Liver (tissue), 8 donors: ENCODE measurements at regions not wholly inside any gene's neighbourhood (a gene's known extent, or its start where the extent isn't known, plus 50 kb on each side); places are given as distances from the start of the nearest gene placed in this dataset.

ENCODE experiments used
- DNase-seq: peaks from one replicate; pipeline ENCODE4 v3.0.0-alpha.2; 2017; ENCODE audit warnings: low spot score
- H3K27ac ChIP-seq, 2 donors: one replicate each; pipeline ENCODE4 v1.7.0; 2013; ENCODE audit warnings: inconsistent platforms in 2 of 2, low read length in 2 of 2, control low read depth in 1 of 2, low read depth in 1 of 2, mild to moderate bottlenecking in 1 of 2
- H3K27me3 ChIP-seq, 4 donors: one replicate each; pipeline versions ENCODE4 v1.6.1 to v1.7.0; 2013; ENCODE audit warnings: low read length in 3 of 4, inconsistent platforms in 1 of 4, mild to moderate bottlenecking in 1 of 4, moderate library complexity in 1 of 4; ENCODE audit not compliant: control insufficient read depth in 4 of 4, insufficient read depth in 4 of 4
- H3K36me3 ChIP-seq, 4 donors: one replicate each; pipeline versions ENCODE4 v1.6.1 to v1.7.0; 2013; ENCODE audit warnings: low read length in 3 of 4, mild to moderate bottlenecking in 3 of 4, low read depth in 1 of 4, moderate library complexity in 1 of 4; ENCODE audit not compliant: control insufficient read depth in 4 of 4, insufficient read depth in 3 of 4
- H3K4me1 ChIP-seq, 4 donors: one replicate each; pipeline versions ENCODE4 v1.6.1 to v1.7.0; 2013; ENCODE audit warnings: low read length in 3 of 4, mild to moderate bottlenecking in 3 of 4, moderate library complexity in 1 of 4; ENCODE audit not compliant: control insufficient read depth in 4 of 4, insufficient read depth in 4 of 4
- H3K4me3 ChIP-seq, 3 donors: one replicate each; pipeline versions ENCODE4 v1.6.1 to v1.7.0; 2013; ENCODE audit warnings: low read length in 3 of 3, control low read depth in 1 of 3, low read depth in 1 of 3, mild to moderate bottlenecking in 1 of 3
- H3K9ac ChIP-seq, 2 donors: one replicate each; pipeline ENCODE4 v1.7.0; 2013; ENCODE audit warnings: low read length in 2 of 2, mild to moderate bottlenecking in 2 of 2, moderate library complexity in 2 of 2, control low read depth in 1 of 2, low read depth in 1 of 2
- H3K9me3 ChIP-seq, 4 donors: one replicate each; pipeline versions ENCODE4 v1.6.1 to v1.7.0; 2013; ENCODE audit warnings: low read length in 3 of 4; ENCODE audit not compliant: control insufficient read depth in 4 of 4
- EGR1 ChIP-seq, 2 donors: IDR thresholded peaks; 2 replicates each; pipeline ENCODE4 v1.6.1; 2016 to 2018; ENCODE audit warnings: antibody characterized with exemption in 2 of 2, low read depth in 2 of 2
- FOXA1 ChIP-seq: IDR thresholded peaks from 2 replicates; pipeline ENCODE4 v1.6.1; 2016; ENCODE audit warnings: antibody characterized with exemption
- FOXA2 ChIP-seq: IDR thresholded peaks from 2 replicates; pipeline ENCODE4 v1.6.1; 2016; ENCODE audit warnings: antibody characterized with exemption
- GABPA ChIP-seq, 2 donors: IDR thresholded peaks in 1 of 2; conservative IDR thresholded peaks in 1 of 2; 2 replicates each; pipeline ENCODE4 v1.6.1; 2016; ENCODE audit warnings: antibody characterized with exemption in 2 of 2, mild to moderate bottlenecking in 1 of 2, moderate library complexity in 1 of 2
- HNF4A ChIP-seq, 2 donors: conservative IDR thresholded peaks; 2 replicates each; pipeline ENCODE4 v1.6.1; 2016; ENCODE audit warnings: antibody characterized with exemption in 2 of 2, mild to moderate bottlenecking in 2 of 2
- HNF4G ChIP-seq: IDR thresholded peaks from 2 replicates; pipeline ENCODE4 v1.6.1; 2016; ENCODE audit warnings: antibody characterized with exemption
- JUND ChIP-seq, 2 donors: IDR thresholded peaks; 2 replicates each; pipeline ENCODE4 v1.6.1; 2016; ENCODE audit warnings: antibody characterized with exemption in 2 of 2
- NR2F2 ChIP-seq: IDR thresholded peaks from 2 replicates; pipeline ENCODE4 v1.6.1; 2016; ENCODE audit warnings: antibody characterized with exemption
- RAD21 ChIP-seq, 2 donors: IDR thresholded peaks; 2 replicates each; pipeline ENCODE4 v1.6.1; 2016; ENCODE audit warnings: antibody characterized with exemption in 2 of 2, mild to moderate bottlenecking in 2 of 2
- RXRA ChIP-seq, 2 donors: IDR thresholded peaks; 2 replicates each; pipeline ENCODE4 v1.6.1; 2017 to 2018; ENCODE audit warnings: antibody characterized with exemption in 2 of 2, mild to moderate bottlenecking in 1 of 2
- SP1 ChIP-seq: IDR thresholded peaks from 2 replicates; pipeline ENCODE4 v1.6.1; 2018; ENCODE audit warnings: antibody characterized with exemption, mild to moderate bottlenecking
- TAF1 ChIP-seq: conservative IDR thresholded peaks from 2 replicates; pipeline ENCODE4 v1.6.1; 2016; ENCODE audit warnings: antibody characterized with exemption, mild to moderate bottlenecking
- YY1 ChIP-seq: IDR thresholded peaks from 2 replicates; pipeline ENCODE4 v1.6.1; 2016; ENCODE audit warnings: antibody characterized with exemption, mild to moderate bottlenecking
- WGBS: extraction: QIAGEN DNeasy Blood & Tissue Kit; methylation state at CpG from one replicate; pipeline ENCODE4 v1.1.7; 2013; 5-methylcytosine and 5-hydroxymethylcytosine counted together
- TF ChIP-seq, protein P1 (sequence below): IDR thresholded peaks from 2 replicates; pipeline ENCODE4 v1.6.1; 2016; ENCODE audit warnings: antibody characterized with exemption
- TF ChIP-seq, protein P2 (sequence below): fragments of 150-350 bp; IDR thresholded peaks from 2 replicates; pipeline ENCODE4 v1.5.1; 2017; ENCODE audit warnings: improper control_type of control experiment, low read depth, low read length; ENCODE audit not compliant: missing input control
- TF ChIP-seq, protein P3 (sequence below): IDR thresholded peaks from 2 replicates; pipeline ENCODE4 v1.6.1; 2016; ENCODE audit warnings: antibody characterized with exemption
- TF ChIP-seq, protein P4 (sequence below): IDR thresholded peaks from 2 replicates; pipeline ENCODE4 v1.6.1; 2016; ENCODE audit warnings: antibody characterized with exemption, mild to moderate bottlenecking
- TF ChIP-seq, protein P5 (sequence below): IDR thresholded peaks from 2 replicates; pipeline ENCODE4 v1.6.1; 2016; ENCODE audit warnings: antibody characterized with exemption
- donor health status: healthy.
- donor health status: healthy.
- donor health status: healthy.
- donor health status: healthy.
- donor health status: healthy.

DNA sequence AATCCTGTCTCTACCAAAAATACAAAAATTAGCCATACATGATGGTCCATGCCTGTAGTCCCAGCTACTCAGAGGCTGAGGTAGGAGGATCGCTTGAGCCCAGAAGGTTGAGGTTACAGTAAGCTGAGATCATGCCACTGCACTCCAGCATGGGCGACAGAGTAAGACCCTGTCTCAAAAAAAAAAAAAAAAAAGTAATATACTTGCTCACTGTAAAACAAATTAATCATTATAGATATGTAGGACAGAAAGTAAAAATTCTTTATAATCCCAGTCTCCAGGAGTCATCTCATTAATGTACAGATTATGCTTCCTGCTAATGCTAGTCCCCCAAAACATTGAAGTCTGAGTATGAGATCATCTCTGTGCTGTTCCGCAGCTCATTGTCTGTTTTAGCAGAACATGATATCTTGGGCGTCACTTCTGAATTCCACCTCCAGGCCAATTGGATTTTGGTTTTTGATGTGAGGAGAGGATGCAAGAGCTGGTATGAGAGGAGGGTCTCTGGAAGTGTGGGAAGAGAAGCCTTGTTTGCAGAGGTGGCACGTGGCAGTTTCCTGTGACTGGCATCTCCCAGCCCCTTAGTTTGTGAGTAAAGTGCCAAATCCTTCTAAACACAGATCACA, 75.4 kb upstream of the NPAS1 start:
- 72% methylated on average over 5 of the region's 5 CpGs for WGBS
- Histone ChIP-seq H3K27me3 (no peaks in the 10 kb centered on the region), H3K27ac (peak overlapping the region; percentile 79 to 91), H3K4me1 (peaks cover 19 to 58% (median 53%) of the 10 kb centered on the region in 4 donors), H3K9me3 (no peaks in the 10 kb centered on the region), H3K4me3 (no peak overlapping the region), H3K9ac (no peak overlapping the region), H3K36me3 (peaks cover 0 to 3% (median 2%) of the 10 kb centered on the region in 4 donors)
- DNase-seq = no peak
- TF ChIP-seq FOXA1 (no peak), RXRA (IDR thresholded peaks at IDR 0.05) (no peak), GABPA (IDR thresholded peaks at IDR 0.05 in 1 of 2, conservative IDR thresholded peaks at IDR 0.05 in 1 of 2) (no peak), YY1 (no peak), HNF4G (no peak), HNF4A (conservative IDR thresholded peaks at IDR 0.05) (no peak), JUND (IDR thresholded peaks at IDR 0.05) (no peak), EGR1 (IDR thresholded peaks at IDR 0.05; ENCODE audit: low read depth in 2 of 2) (no peak), TAF1 (no peak)
- TF ChIP-seq, protein P1, sequence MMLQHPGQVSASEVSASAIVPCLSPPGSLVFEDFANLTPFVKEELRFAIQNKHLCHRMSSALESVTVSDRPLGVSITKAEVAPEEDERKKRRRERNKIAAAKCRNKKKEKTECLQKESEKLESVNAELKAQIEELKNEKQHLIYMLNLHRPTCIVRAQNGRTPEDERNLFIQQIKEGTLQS = no peak
- TF ChIP-seq, protein P2, sequence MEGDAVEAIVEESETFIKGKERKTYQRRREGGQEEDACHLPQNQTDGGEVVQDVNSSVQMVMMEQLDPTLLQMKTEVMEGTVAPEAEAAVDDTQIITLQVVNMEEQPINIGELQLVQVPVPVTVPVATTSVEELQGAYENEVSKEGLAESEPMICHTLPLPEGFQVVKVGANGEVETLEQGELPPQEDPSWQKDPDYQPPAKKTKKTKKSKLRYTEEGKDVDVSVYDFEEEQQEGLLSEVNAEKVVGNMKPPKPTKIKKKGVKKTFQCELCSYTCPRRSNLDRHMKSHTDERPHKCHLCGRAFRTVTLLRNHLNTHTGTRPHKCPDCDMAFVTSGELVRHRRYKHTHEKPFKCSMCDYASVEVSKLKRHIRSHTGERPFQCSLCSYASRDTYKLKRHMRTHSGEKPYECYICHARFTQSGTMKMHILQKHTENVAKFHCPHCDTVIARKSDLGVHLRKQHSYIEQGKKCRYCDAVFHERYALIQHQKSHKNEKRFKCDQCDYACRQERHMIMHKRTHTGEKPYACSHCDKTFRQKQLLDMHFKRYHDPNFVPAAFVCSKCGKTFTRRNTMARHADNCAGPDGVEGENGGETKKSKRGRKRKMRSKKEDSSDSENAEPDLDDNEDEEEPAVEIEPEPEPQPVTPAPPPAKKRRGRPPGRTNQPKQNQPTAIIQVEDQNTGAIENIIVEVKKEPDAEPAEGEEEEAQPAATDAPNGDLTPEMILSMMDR = no peak

DNA sequence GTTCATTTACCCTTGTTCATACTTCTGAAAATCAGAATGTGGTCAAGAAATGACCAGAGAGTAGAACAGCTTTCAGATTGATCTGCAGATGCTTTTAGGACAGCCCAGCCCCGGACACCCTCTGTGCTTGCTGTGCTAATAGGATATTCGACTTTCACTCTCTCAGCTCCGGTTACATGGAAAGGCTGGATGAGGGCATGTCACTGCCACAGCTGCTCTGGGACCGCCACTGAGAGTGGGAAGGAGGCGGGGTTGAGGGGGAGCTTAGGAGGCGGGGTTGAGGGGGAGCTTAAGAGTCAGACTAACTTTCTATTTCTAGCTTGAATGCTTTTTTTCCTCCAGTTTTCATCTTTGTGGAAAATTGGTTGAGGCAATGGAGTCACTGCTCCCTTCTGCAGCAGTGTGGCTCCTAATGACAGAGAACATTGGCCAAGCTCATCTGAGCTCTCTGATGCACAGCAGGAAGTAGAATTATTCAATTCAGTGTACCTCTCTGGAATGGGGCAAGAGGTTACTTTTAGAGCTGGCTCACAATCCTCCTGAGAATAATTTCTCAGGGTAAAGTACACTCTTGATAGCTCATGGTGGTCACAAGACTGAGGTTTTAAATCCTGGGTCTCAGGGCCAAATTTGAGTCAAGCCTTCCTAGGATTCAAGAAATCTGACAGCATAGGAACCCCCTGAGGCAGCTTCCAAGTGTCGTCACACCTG, 74.6 kb upstream of the NPAS1 start:
- Histone ChIP-seq H3K27ac (peak overlapping the region; percentile 79 to 91), H3K4me1 (peaks cover 19 to 66% (median 58%) of the 10 kb centered on the region in 4 donors), H3K9ac (peak overlapping the region in 1 of 2 donors; percentile 9), H3K4me3 (no peak overlapping the region), H3K9me3 (no peaks in the 10 kb centered on the region), H3K36me3 (peaks cover 0 to 3% (median 0%) of the 10 kb centered on the region in 4 donors), H3K27me3 (no peaks in the 10 kb centered on the region)
- TF ChIP-seq JUND (IDR thresholded peaks at IDR 0.05) (no peak), FOXA2 (no peak), HNF4G (peak; percentile 5), FOXA1 (no peak), TAF1 (no peak), GABPA (IDR thresholded peaks at IDR 0.05 in 1 of 2, conservative IDR thresholded peaks at IDR 0.05 in 1 of 2) (no peak), HNF4A (conservative IDR thresholded peaks at IDR 0.05) (no peak), SP1 (no peak), NR2F2 (no peak), RAD21 (IDR thresholded peaks at IDR 0.05) (peak in 1 of 2 donors; percentile 8), RXRA (IDR thresholded peaks at IDR 0.05) (no peak), EGR1 (IDR thresholded peaks at IDR 0.05; ENCODE audit: low read depth in 2 of 2) (no peak), YY1 (peak; percentile 54)
- TF ChIP-seq, protein P2 = no peak
- TF ChIP-seq, protein P3, sequence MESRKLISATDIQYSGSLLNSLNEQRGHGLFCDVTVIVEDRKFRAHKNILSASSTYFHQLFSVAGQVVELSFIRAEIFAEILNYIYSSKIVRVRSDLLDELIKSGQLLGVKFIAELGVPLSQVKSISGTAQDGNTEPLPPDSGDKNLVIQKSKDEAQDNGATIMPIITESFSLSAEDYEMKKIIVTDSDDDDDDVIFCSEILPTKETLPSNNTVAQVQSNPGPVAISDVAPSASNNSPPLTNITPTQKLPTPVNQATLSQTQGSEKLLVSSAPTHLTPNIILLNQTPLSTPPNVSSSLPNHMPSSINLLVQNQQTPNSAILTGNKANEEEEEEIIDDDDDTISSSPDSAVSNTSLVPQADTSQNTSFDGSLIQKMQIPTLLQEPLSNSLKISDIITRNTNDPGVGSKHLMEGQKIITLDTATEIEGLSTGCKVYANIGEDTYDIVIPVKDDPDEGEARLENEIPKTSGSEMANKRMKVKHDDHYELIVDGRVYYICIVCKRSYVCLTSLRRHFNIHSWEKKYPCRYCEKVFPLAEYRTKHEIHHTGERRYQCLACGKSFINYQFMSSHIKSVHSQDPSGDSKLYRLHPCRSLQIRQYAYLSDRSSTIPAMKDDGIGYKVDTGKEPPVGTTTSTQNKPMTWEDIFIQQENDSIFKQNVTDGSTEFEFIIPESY = no peak
- TF ChIP-seq, protein P4, sequence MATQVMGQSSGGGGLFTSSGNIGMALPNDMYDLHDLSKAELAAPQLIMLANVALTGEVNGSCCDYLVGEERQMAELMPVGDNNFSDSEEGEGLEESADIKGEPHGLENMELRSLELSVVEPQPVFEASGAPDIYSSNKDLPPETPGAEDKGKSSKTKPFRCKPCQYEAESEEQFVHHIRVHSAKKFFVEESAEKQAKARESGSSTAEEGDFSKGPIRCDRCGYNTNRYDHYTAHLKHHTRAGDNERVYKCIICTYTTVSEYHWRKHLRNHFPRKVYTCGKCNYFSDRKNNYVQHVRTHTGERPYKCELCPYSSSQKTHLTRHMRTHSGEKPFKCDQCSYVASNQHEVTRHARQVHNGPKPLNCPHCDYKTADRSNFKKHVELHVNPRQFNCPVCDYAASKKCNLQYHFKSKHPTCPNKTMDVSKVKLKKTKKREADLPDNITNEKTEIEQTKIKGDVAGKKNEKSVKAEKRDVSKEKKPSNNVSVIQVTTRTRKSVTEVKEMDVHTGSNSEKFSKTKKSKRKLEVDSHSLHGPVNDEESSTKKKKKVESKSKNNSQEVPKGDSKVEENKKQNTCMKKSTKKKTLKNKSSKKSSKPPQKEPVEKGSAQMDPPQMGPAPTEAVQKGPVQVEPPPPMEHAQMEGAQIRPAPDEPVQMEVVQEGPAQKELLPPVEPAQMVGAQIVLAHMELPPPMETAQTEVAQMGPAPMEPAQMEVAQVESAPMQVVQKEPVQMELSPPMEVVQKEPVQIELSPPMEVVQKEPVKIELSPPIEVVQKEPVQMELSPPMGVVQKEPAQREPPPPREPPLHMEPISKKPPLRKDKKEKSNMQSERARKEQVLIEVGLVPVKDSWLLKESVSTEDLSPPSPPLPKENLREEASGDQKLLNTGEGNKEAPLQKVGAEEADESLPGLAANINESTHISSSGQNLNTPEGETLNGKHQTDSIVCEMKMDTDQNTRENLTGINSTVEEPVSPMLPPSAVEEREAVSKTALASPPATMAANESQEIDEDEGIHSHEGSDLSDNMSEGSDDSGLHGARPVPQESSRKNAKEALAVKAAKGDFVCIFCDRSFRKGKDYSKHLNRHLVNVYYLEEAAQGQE = no peak
- TF ChIP-seq, protein P5, sequence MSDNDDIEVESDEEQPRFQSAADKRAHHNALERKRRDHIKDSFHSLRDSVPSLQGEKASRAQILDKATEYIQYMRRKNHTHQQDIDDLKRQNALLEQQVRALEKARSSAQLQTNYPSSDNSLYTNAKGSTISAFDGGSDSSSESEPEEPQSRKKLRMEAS = peak; percentile 18
- TF ChIP-seq, protein P1 = no peak
- peak; percentile 56 for DNase-seq
- 30% methylated on average over 7 of the region's 7 CpGs for WGBS
